ENCODE measurements at regions not wholly inside any gene's neighbourhood (a gene's known extent, or its start where the extent isn't known, plus 50 kb on each side); places are given as distances from the start of the nearest gene placed in this dataset.

- H3K36me3 ChIP-seq, result no peaks in the 10 kb centered on the region
- no peaks in the 10 kb centered on the region for H3K4me1 ChIP-seq (ENCODE audit: insufficient read depth)
- no peak overlapping the region for H3K27ac ChIP-seq
- H3K9me3 ChIP-seq, result no peaks in the 10 kb centered on the region
- intact Hi-C loops (cut with DNase I), result no loop called here
- TF ChIP-seq CTCF (IDR thresholded peaks at IDR 0.05), result no peak
- no peak for DNase-seq
- no peak overlapping the region for H3K4me3 ChIP-seq
- WGBS, 3 donors, result 24 to 38% (median 37%) methylated on average over 7 of the region's 7 CpGs
- H3K27me3 ChIP-seq, result no peaks in the 10 kb centered on the region
Measured at GRCh38 chr10:4543938-4544533, 282.0 kb upstream of the AKR1E2 start.

GRCh38 chr10:4541292-4541691, 284.7 kb upstream of the AKR1E2 start:
- Histone ChIP-seq H3K27ac (no peak overlapping the region), H3K4me3 (no peak overlapping the region), H3K36me3 (no peaks in the 10 kb centered on the region), H3K9me3 (no peaks in the 10 kb centered on the region), H3K4me1 (ENCODE audit: insufficient read depth) (no peaks in the 10 kb centered on the region), H3K27me3 (no peaks in the 10 kb centered on the region)
- TF ChIP-seq EP300 (IDR thresholded peaks at IDR 0.05), result no peak
- TF ChIP-seq POLR2A (IDR thresholded peaks at IDR 0.05), result no peak
- TF ChIP-seq CTCF (IDR thresholded peaks at IDR 0.05), result no peak
- intact Hi-C loops (cut with DNase I), result no loop called here
- DNase-seq, result no peak

- no peak for DNase-seq
- intact Hi-C loops (cut with DNase I), result no loop called here
- 81 to 91% (median 84%) methylated on average over 4 of the region's 4 CpGs for WGBS, 3 donors
- no peak for TF ChIP-seq POLR2A (IDR thresholded peaks at IDR 0.05)
- no peak for TF ChIP-seq EP300 (IDR thresholded peaks at IDR 0.05)
- no peak for TF ChIP-seq CTCF (IDR thresholded peaks at IDR 0.05)
- no peaks in the 10 kb centered on the region for H3K9me3 ChIP-seq
- no peak overlapping the region for H3K4me3 ChIP-seq
- no peaks in the 10 kb centered on the region for H3K36me3 ChIP-seq
- no peaks in the 10 kb centered on the region for H3K27me3 ChIP-seq
- no peaks in the 10 kb centered on the region for H3K4me1 ChIP-seq (ENCODE audit: insufficient read depth)
- H3K27ac ChIP-seq, result no peak overlapping the region
Measured at GRCh38 chr10:4538016-4538415, 288.0 kb upstream of the AKR1E2 start.

- intact Hi-C loops (cut with DNase I), result no loop called here
- no peak overlapping the region for H3K27ac ChIP-seq
- no peaks in the 10 kb centered on the region for H3K27me3 ChIP-seq
- DNase-seq, result no peak
- H3K36me3 ChIP-seq, result no peaks in the 10 kb centered on the region
- no peak overlapping the region for H3K4me3 ChIP-seq
- H3K4me1 ChIP-seq (ENCODE audit: insufficient read depth), result no peaks in the 10 kb centered on the region
- no peak for TF ChIP-seq CTCF (IDR thresholded peaks at IDR 0.05)
- no peak for TF ChIP-seq EP300 (IDR thresholded peaks at IDR 0.05)
- no peak for TF ChIP-seq POLR2A (IDR thresholded peaks at IDR 0.05)
- H3K9me3 ChIP-seq, result no peaks in the 10 kb centered on the region
- WGBS, 3 donors, result 69 to 82% (median 74%) methylated on average over 4 of the region's 4 CpGs
Measured at GRCh38 chr10:4535521-4535920, 290.5 kb upstream of the AKR1E2 start.
